Aorta (tissue), 5 donors: ENCODE measurements at regions not wholly inside any gene's neighbourhood (a gene's known extent, or its start where the extent isn't known, plus 50 kb on each side); places are given as distances from the start of the nearest gene placed in this dataset.

Experiments
- ATAC-seq: fragments of 200-7000 bp; cut with Tn5 transposase; one replicate; pipeline ENCODE4 v1.9.1; 2022; ENCODE audit warnings: moderate library complexity; ENCODE audit not compliant: low FRiP score
- DNase-seq, 2 donors: peaks; one replicate each; pipeline ENCODE4 v3.0.0-alpha.2; 2020
- H3K27ac ChIP-seq, 2 donors: one replicate each; pipeline ENCODE4 v1.5.1; 2013; ENCODE audit warnings: low read length in 2 of 2, mild to moderate bottlenecking in 2 of 2, moderate library complexity in 2 of 2, control low read depth in 1 of 2, inconsistent platforms in 1 of 2, low read depth in 1 of 2
- H3K27me3 ChIP-seq, 2 donors: one replicate each; pipeline ENCODE4 v1.6.1; 2013; ENCODE audit warnings: control low read depth in 1 of 2, low read length in 1 of 2, mild to moderate bottlenecking in 1 of 2, moderate library complexity in 1 of 2; ENCODE audit not compliant: insufficient read depth in 2 of 2, control insufficient read depth in 1 of 2
- H3K36me3 ChIP-seq, 2 donors: one replicate each; pipeline ENCODE4 v1.6.1; 2013; ENCODE audit warnings: control low read depth in 1 of 2, low read length in 1 of 2, mild to moderate bottlenecking in 1 of 2; ENCODE audit not compliant: insufficient read depth in 2 of 2, control insufficient read depth in 1 of 2
- H3K4me1 ChIP-seq, 2 donors: one replicate each; pipeline ENCODE4 v1.6.1; 2013; ENCODE audit warnings: low read length in 2 of 2, control low read depth in 1 of 2, mild to moderate bottlenecking in 1 of 2, moderate library complexity in 1 of 2; ENCODE audit not compliant: insufficient read depth in 2 of 2, control insufficient read depth in 1 of 2
- H3K4me3 ChIP-seq, 2 donors: one replicate each; pipeline ENCODE4 v1.5.1; 2013; ENCODE audit warnings: low read length in 2 of 2, control low read depth in 1 of 2, mild to moderate bottlenecking in 1 of 2
- H3K9me3 ChIP-seq: one replicate; pipeline ENCODE4 v1.6.1; 2013; ENCODE audit warnings: mild to moderate bottlenecking, low read length; ENCODE audit not compliant: control insufficient read depth
- WGBS, 2 donors: extraction: QIAGEN DNeasy Blood & Tissue Kit; methylation state at CpG; one replicate each; pipeline ENCODE4 v1.1.7; 2013; 5-methylcytosine and 5-hydroxymethylcytosine counted together
- intact Hi-C, 2 donors: fragments of 100-400 bp; cut with DNase I; formaldehyde crosslinking; loops; one replicate each; pipeline versions ENCODE4 v1.14.2 to v1.15.0; 2022
- donor health status: healthy with polysubstance abuse.
- donor health status: Bipolar disorder and iron deficiency.
- donor health status: DM: no; HTN: no; CAD: no.
- donor health status: DM: no; HTN: no; CAD: no.
- donor health status: DM: yes; HTN: yes; CAD: no.

GRCh38 chr5:12648558-12648957, 744.3 kb upstream of the CTNND2 start:
- Histone ChIP-seq H3K9me3 (no peaks in the 10 kb centered on the region), H3K27me3 (no peaks in the 10 kb centered on the region), H3K4me3 (no peak overlapping the region), H3K36me3 (no peaks in the 10 kb centered on the region), H3K4me1 (no peaks in the 10 kb centered on the region), H3K27ac (no peak overlapping the region)
- DNase-seq = no peak
- WGBS, 2 donors = 59 to 62% methylated on average over 1 of the region's 1 CpG
- ATAC-seq = no peak
- intact Hi-C loops = no loop called here

- Histone ChIP-seq H3K4me3 (no peak overlapping the region), H3K4me1 (no peaks in the 10 kb centered on the region), H3K27me3 (no peaks in the 10 kb centered on the region), H3K27ac (no peak overlapping the region), H3K9me3 (no peaks in the 10 kb centered on the region), H3K36me3 (no peaks in the 10 kb centered on the region)
- WGBS, 2 donors = 88 to 90% methylated on average over 4 of the region's 4 CpGs
- DNase-seq (no peak), ATAC-seq (no peak)
- intact Hi-C loops = no loop called here
Observed at GRCh38 chr5:12647613-12648012, 743.4 kb upstream of the CTNND2 start.

GRCh38 chr5:12645582-12645981, 741.3 kb upstream of the CTNND2 start:
- ATAC-seq (no peak), DNase-seq (no peak)
- Histone ChIP-seq H3K27me3 (no peaks in the 10 kb centered on the region), H3K27ac (no peak overlapping the region), H3K4me1 (no peaks in the 10 kb centered on the region), H3K36me3 (no peaks in the 10 kb centered on the region), H3K9me3 (no peaks in the 10 kb centered on the region), H3K4me3 (no peak overlapping the region)
- intact Hi-C loops = no loop called here

- intact Hi-C loops = no loop called here
- 79 to 81% methylated on average over 5 of the region's 5 CpGs for WGBS, 2 donors
- no peak overlapping the region for H3K27ac ChIP-seq
- no peak overlapping the region for H3K4me3 ChIP-seq
- no peaks in the 10 kb centered on the region for H3K36me3 ChIP-seq
- no peak for ATAC-seq
- no peaks in the 10 kb centered on the region for H3K9me3 ChIP-seq
- DNase-seq = no peak
- no peaks in the 10 kb centered on the region for H3K27me3 ChIP-seq
- no peaks in the 10 kb centered on the region for H3K4me1 ChIP-seq
Observed at GRCh38 chr5:12636209-12636608, 732.0 kb upstream of the CTNND2 start.

- no peaks in the 10 kb centered on the region for H3K4me1 ChIP-seq
- 91 to 93% methylated on average over 5 of the region's 5 CpGs for WGBS, 2 donors
- ATAC-seq (no peak), DNase-seq (no peak)
- H3K9me3 ChIP-seq = peaks cover 5% of the 10 kb centered on the region
- H3K36me3 ChIP-seq = no peaks in the 10 kb centered on the region
- H3K4me3 ChIP-seq = no peak overlapping the region
- no peak overlapping the region for H3K27ac ChIP-seq
- H3K27me3 ChIP-seq = no peaks in the 10 kb centered on the region
- intact Hi-C loops = no loop called here
Observed at GRCh38 chr5:12626556-12626955, 722.3 kb upstream of the CTNND2 start.

GRCh38 chr5:12625667-12626263, 721.5 kb upstream of the CTNND2 start:
- H3K27ac ChIP-seq = no peak overlapping the region
- 77 to 82% methylated on average over 8 of the region's 8 CpGs for WGBS, 2 donors
- no peaks in the 10 kb centered on the region for H3K36me3 ChIP-seq
- H3K9me3 ChIP-seq = peaks cover 5% of the 10 kb centered on the region
- intact Hi-C loops = no loop called here
- no peaks in the 10 kb centered on the region for H3K27me3 ChIP-seq
- ATAC-seq (no peak), DNase-seq (no peak)
- H3K4me3 ChIP-seq = no peak overlapping the region
- no peaks in the 10 kb centered on the region for H3K4me1 ChIP-seq

GRCh38 chr5:12624776-12625560, 720.7 kb upstream of the CTNND2 start:
- intact Hi-C loops = no loop called here
- ATAC-seq (no peak), DNase-seq (no peak)
- Histone ChIP-seq H3K4me1 (no peaks in the 10 kb centered on the region), H3K36me3 (no peaks in the 10 kb centered on the region), H3K27me3 (no peaks in the 10 kb centered on the region), H3K4me3 (no peak overlapping the region), H3K27ac (no peak overlapping the region), H3K9me3 (peaks cover 5% of the 10 kb centered on the region)
- 83 to 85% methylated on average over 4 of the region's 4 CpGs for WGBS, 2 donors

GRCh38 chr5:12623408-12623807, 719.2 kb upstream of the CTNND2 start:
- no peaks in the 10 kb centered on the region for H3K27me3 ChIP-seq
- ATAC-seq (no peak), DNase-seq (no peak)
- H3K4me1 ChIP-seq = no peaks in the 10 kb centered on the region
- H3K4me3 ChIP-seq = no peak overlapping the region
- H3K9me3 ChIP-seq = peaks cover 5% of the 10 kb centered on the region
- H3K36me3 ChIP-seq = no peaks in the 10 kb centered on the region
- 30 to 32% methylated on average over 1 of the region's 1 CpG for WGBS, 2 donors
- no peak overlapping the region for H3K27ac ChIP-seq
- intact Hi-C loops = no loop called here

- intact Hi-C loops = no loop called here
- ATAC-seq = no peak
- H3K36me3 ChIP-seq = no peaks in the 10 kb centered on the region
- H3K9me3 ChIP-seq = no peaks in the 10 kb centered on the region
- no peak overlapping the region for H3K4me3 ChIP-seq
- no peaks in the 10 kb centered on the region for H3K4me1 ChIP-seq
- WGBS, 2 donors = 66 to 72% methylated on average over 4 of the region's 4 CpGs
- no peaks in the 10 kb centered on the region for H3K27me3 ChIP-seq
- H3K27ac ChIP-seq = no peak overlapping the region
- DNase-seq = no peak
Observed at GRCh38 chr5:12616093-12616492, 711.8 kb upstream of the CTNND2 start.
